Ovary (tissue), 3 donors: ENCODE measurements at regions not wholly inside any gene's neighbourhood (a gene's known extent, or its start where the extent isn't known, plus 50 kb on each side); places are given as distances from the start of the nearest gene placed in this dataset.

Experiments used
- EP300 ChIP-seq: sonication (generic); formaldehyde crosslinking; IDR thresholded peaks from one replicate; pipeline ENCODE4 v1.6.1; 2017; ENCODE audit warnings: antibody characterized with exemption
- POLR2A ChIP-seq: fragments of 450-650 bp; IDR thresholded peaks from one replicate; pipeline ENCODE4 v1.6.1; 2017; ENCODE audit warnings: antibody characterized with exemption, mild to moderate bottlenecking, moderate library complexity
- TF ChIP-seq, protein P1 (sequence below), 3 donors: fragments of 450-650 bp in 2 of 3; fragments of 200-600 bp in 1 of 3; IDR thresholded peaks; one replicate each; pipeline versions ENCODE4 v1.5.1 to v1.8.0; 2016 to 2022; ENCODE audit warnings: antibody characterized with exemption in 3 of 3, mild to moderate bottlenecking in 1 of 3
- donor health status: DM: no; HTN: no; CAD: no.

DNA sequence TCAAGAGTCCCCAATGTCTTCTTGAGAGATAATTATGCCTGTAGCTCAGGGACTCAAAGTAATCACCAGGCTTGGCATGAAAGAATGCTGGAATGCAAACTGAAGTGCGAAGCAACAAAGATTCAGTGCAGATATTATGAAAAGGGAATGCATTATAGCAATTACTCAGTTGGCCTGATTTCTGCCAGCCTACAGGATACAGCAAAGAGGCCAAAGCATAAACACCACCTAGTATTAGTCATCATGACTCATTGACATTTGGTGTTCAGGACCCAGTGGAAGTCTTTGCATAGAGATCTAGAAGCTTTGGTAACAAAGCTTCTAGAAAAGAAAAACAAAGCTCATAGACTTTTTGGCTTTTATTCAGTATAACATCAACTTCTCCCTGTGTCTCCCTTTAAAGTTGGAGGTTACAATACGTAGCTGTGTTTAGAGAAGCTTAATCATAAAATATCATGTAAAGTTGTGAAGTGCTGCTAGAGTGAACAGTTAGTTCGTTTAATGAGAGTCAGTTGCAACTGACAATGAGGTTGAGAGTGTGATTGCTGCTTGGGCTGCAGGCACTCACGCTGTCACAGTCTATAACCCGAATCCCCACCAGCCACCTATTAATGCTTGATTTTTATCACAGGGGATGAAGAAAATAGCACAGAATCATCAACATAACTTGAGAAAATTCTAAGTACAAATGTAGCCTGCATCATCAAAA is 932.7 kb downstream of the TFAP2A start:
- TF ChIP-seq, protein P1, sequence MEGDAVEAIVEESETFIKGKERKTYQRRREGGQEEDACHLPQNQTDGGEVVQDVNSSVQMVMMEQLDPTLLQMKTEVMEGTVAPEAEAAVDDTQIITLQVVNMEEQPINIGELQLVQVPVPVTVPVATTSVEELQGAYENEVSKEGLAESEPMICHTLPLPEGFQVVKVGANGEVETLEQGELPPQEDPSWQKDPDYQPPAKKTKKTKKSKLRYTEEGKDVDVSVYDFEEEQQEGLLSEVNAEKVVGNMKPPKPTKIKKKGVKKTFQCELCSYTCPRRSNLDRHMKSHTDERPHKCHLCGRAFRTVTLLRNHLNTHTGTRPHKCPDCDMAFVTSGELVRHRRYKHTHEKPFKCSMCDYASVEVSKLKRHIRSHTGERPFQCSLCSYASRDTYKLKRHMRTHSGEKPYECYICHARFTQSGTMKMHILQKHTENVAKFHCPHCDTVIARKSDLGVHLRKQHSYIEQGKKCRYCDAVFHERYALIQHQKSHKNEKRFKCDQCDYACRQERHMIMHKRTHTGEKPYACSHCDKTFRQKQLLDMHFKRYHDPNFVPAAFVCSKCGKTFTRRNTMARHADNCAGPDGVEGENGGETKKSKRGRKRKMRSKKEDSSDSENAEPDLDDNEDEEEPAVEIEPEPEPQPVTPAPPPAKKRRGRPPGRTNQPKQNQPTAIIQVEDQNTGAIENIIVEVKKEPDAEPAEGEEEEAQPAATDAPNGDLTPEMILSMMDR (IDR thresholded peaks at IDR 0.05) = no peak
- TF ChIP-seq POLR2A (no peak), EP300 (no peak)
